Thyroid gland (tissue), 4 donors: ENCODE measurements at regions not wholly inside any gene's neighbourhood (a gene's known extent, or its start where the extent isn't known, plus 50 kb on each side); places are given as distances from the start of the nearest gene placed in this dataset.

Source experiments
- DNase-seq, 2 donors: peaks; one replicate each; pipeline ENCODE4 v3.0.0-alpha.2; 2019
- H3K27ac ChIP-seq, 3 donors: fragments of 200-600 bp; sonication (generic); 1 replicate in 2 of 3; 2 replicates in 1 of 3; pipeline ENCODE4 v1.5.1; 2016 to 2019; ENCODE audit warnings: mild to moderate bottlenecking in 1 of 3, moderate library complexity in 1 of 3
- H3K27me3 ChIP-seq: fragments of 200-600 bp; sonication (generic); one replicate; pipeline ENCODE4 v1.5.1; 2019
- H3K36me3 ChIP-seq, 2 donors: fragments of 200-600 bp; sonication (generic); one replicate each; pipeline ENCODE4 v1.5.1; 2016 to 2019
- H3K4me1 ChIP-seq, 2 donors: fragments of 200-600 bp; sonication (generic); one replicate each; pipeline ENCODE4 v1.5.1; 2017 to 2019
- H3K4me3 ChIP-seq, 3 donors: fragments of 200-600 bp; sonication (generic); replicated peaks in 1 of 3; 1 replicate in 2 of 3; 2 replicates in 1 of 3; pipeline ENCODE4 v1.5.1; 2016; ENCODE audit warnings: mild to moderate bottlenecking in 1 of 3
- H3K9me3 ChIP-seq: fragments of 200-600 bp; sonication (generic); one replicate; pipeline ENCODE4 v1.5.1; 2017
- POLR2A ChIP-seq, 2 donors: fragments of 450-650 bp; IDR thresholded peaks; one replicate each; pipeline ENCODE4 v1.6.1; 2017; ENCODE audit warnings: antibody characterized with exemption in 2 of 2, mild to moderate bottlenecking in 2 of 2, moderate library complexity in 1 of 2
- WGBS, 2 donors: methylation state at CpG; one replicate each; pipeline ENCODE4 v1.1.5; 2017; 5-methylcytosine and 5-hydroxymethylcytosine counted together
- intact Hi-C: fragments of 100-400 bp; cut with DNase I; formaldehyde crosslinking; loops from one replicate; pipeline ENCODE4 v1.15.1; 2023
- TF ChIP-seq, protein P1 (sequence below), 6 experiments: fragments of 200-600 bp in 3 of 6; fragments of 450-650 bp in 3 of 6; sonication (generic) in 3 of 6; IDR thresholded peaks; one replicate each; pipeline ENCODE4 v1.5.1; 2016 to 2019; ENCODE audit warnings: antibody characterized with exemption in 6 of 6, mild to moderate bottlenecking in 2 of 6, inconsistent platforms in 1 of 6, moderate library complexity in 1 of 6

GRCh38 chr22:47547239-47547661, 784.8 kb downstream of the TBC1D22A start:
- intact Hi-C loops = no loop called here
- DNase-seq = no peak
- no peaks in the 10 kb centered on the region for H3K9me3 ChIP-seq
- no peaks in the 10 kb centered on the region for H3K36me3 ChIP-seq
- TF ChIP-seq POLR2A (IDR thresholded peaks at IDR 0.05) = no peak
- H3K4me1 ChIP-seq = no peaks in the 10 kb centered on the region
- no peak overlapping the region for H3K27ac ChIP-seq
- no peak overlapping the region for H3K4me3 ChIP-seq
- H3K27me3 ChIP-seq = no peaks in the 10 kb centered on the region
- 67 to 71% methylated on average over 6 of the region's 6 CpGs for WGBS, 2 donors

GRCh38 chr22:47544696-47545095, 782.2 kb downstream of the TBC1D22A start:
- TF ChIP-seq, protein P1, sequence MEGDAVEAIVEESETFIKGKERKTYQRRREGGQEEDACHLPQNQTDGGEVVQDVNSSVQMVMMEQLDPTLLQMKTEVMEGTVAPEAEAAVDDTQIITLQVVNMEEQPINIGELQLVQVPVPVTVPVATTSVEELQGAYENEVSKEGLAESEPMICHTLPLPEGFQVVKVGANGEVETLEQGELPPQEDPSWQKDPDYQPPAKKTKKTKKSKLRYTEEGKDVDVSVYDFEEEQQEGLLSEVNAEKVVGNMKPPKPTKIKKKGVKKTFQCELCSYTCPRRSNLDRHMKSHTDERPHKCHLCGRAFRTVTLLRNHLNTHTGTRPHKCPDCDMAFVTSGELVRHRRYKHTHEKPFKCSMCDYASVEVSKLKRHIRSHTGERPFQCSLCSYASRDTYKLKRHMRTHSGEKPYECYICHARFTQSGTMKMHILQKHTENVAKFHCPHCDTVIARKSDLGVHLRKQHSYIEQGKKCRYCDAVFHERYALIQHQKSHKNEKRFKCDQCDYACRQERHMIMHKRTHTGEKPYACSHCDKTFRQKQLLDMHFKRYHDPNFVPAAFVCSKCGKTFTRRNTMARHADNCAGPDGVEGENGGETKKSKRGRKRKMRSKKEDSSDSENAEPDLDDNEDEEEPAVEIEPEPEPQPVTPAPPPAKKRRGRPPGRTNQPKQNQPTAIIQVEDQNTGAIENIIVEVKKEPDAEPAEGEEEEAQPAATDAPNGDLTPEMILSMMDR (IDR thresholded peaks at IDR 0.05) = no peak
- no peak for TF ChIP-seq POLR2A (IDR thresholded peaks at IDR 0.05)
- intact Hi-C loops = no loop called here
- no peaks in the 10 kb centered on the region for H3K36me3 ChIP-seq
- H3K9me3 ChIP-seq = no peaks in the 10 kb centered on the region
- H3K4me1 ChIP-seq = no peaks in the 10 kb centered on the region
- no peak overlapping the region for H3K27ac ChIP-seq
- WGBS, 2 donors = 76% methylated on average over 2 of the region's 2 CpGs
- H3K27me3 ChIP-seq = no peaks in the 10 kb centered on the region
- DNase-seq = no peak
- H3K4me3 ChIP-seq = no peak overlapping the region

DNA sequence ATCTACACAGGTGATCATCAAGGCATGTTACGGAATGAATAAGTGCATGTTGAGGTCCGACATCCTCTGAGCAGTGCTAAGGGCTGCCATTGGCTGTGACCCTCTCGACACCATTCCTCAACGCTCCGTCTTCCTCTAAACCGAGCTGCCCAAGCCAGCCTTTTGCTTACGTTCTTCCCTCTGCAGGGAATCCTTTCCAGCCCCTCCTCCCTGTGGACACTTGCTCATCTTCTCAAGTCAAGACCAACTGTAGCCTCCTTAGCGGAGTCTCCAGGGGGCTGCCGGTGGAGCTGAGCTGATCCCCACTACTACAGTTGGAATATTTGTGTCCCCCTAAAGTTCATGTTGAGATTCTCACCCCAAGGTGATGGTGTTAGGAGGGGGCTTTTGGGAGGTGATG, 781.0 kb downstream of the TBC1D22A start:
- intact Hi-C loops = no loop called here
- Histone ChIP-seq H3K27ac (no peak overlapping the region), H3K9me3 (no peaks in the 10 kb centered on the region), H3K27me3 (no peaks in the 10 kb centered on the region), H3K4me3 (no peak overlapping the region), H3K36me3 (no peaks in the 10 kb centered on the region), H3K4me1 (no peaks in the 10 kb centered on the region)
- DNase-seq = no peak
- TF ChIP-seq POLR2A (IDR thresholded peaks at IDR 0.05) = no peak
- TF ChIP-seq, protein P1 (IDR thresholded peaks at IDR 0.05) = no peak
- WGBS, 2 donors = 88 to 98% methylated on average over 9 of the region's 9 CpGs

DNA sequence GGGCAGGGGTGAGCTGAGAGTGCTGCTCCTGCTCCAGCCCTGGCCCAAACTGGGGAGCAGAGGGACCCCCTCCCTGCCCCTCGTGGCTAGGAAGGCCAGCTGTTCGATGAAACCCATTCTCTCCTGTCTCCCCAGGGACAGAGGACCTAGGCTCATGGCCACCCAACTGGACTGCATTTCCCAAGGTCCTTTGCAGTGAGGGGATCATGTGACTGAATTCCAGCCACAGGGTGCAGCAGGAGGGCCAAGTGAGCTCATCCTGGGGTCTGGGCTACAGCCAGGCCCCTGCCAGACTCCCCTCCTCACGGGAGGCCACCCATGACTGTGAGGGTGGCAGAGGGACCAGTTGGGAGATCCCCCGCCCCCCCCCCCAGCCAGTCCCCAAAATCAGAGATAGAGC, 777.6 kb downstream of the TBC1D22A start:
- no peak for TF ChIP-seq POLR2A (IDR thresholded peaks at IDR 0.05)
- TF ChIP-seq, protein P1 (IDR thresholded peaks at IDR 0.05) = no peak
- Histone ChIP-seq H3K36me3 (no peaks in the 10 kb centered on the region), H3K9me3 (no peaks in the 10 kb centered on the region), H3K4me1 (no peaks in the 10 kb centered on the region), H3K27me3 (no peaks in the 10 kb centered on the region), H3K27ac (no peak overlapping the region), H3K4me3 (no peak overlapping the region)
- no peak for DNase-seq
- intact Hi-C loops = no loop called here
- WGBS, 2 donors = 67 to 78% methylated on average over 1 to 4 of the region's 4 CpGs

- Histone ChIP-seq H3K27ac (no peak overlapping the region), H3K4me1 (peaks cover 6% of the 10 kb centered on the region in 2 donors), H3K27me3 (no peaks in the 10 kb centered on the region), H3K36me3 (no peaks in the 10 kb centered on the region), H3K9me3 (no peaks in the 10 kb centered on the region), H3K4me3 (no peak overlapping the region)
- TF ChIP-seq, protein P1 (IDR thresholded peaks at IDR 0.05) = no peak
- TF ChIP-seq POLR2A (IDR thresholded peaks at IDR 0.05) = no peak
- no peak for DNase-seq
- intact Hi-C loops = no loop called here
- 95 to 98% methylated on average over 12 of the region's 12 CpGs for WGBS, 2 donors
Observed at GRCh38 chr22:47539374-47539773, 776.9 kb downstream of the TBC1D22A start.

DNA sequence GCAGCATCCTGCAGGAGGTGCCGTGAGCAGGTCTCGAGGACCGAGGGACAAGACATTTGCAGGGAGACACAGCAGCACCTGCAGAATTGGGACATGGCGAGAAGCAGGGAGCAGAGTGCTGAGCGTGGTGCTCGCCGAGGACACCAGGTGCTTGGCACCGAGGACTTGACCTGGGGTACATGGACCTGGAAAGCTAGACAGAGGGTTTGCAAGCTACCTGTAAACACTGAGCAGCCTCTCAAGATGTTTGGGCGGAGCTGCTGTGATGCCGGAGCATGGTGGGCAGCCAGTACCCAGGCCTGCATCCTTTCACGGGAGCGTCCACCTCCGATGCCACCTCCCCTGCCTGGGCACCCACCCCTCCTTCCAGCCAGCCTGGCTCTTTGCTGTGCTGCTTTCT, 773.2 kb downstream of the TBC1D22A start:
- TF ChIP-seq, protein P1 (IDR thresholded peaks at IDR 0.05) = no peak
- no peak for TF ChIP-seq POLR2A (IDR thresholded peaks at IDR 0.05)
- DNase-seq = no peak
- Histone ChIP-seq H3K4me1 (peaks cover 10% of the 10 kb centered on the region in 2 donors), H3K9me3 (no peaks in the 10 kb centered on the region), H3K27ac (no peak overlapping the region), H3K27me3 (no peaks in the 10 kb centered on the region), H3K36me3 (no peaks in the 10 kb centered on the region), H3K4me3 (no peak overlapping the region)
- intact Hi-C loops = no loop called here
- WGBS, 2 donors = 87 to 97% methylated on average over 13 of the region's 13 CpGs
